Keratinocyte (primary cell): ENCODE measurements at regions not wholly inside any gene's neighbourhood (a gene's known extent, or its start where the extent isn't known, plus 50 kb on each side); places are given as distances from the start of the nearest gene placed in this dataset.
"Not testable (repeated sequence)": the region's sequence is repeated elsewhere in the genome, so short reads cannot be mapped to it uniquely, and the experiment has no call there.

ENCODE experiments used
- DNase-seq: peaks from one replicate; pipeline ENCODE4 v3.0.0-alpha.2; 2011; ENCODE audit warnings: low read depth, missing footprints, low spot score
- FAIRE-seq: peaks from 2 replicates; lab custom pipeline; 2011; peaks lifted over from hg19 to GRCh38; lab: Jason Lieb, UNC
- H2AFZ ChIP-seq: 2 replicates; pipeline ENCODE4 v1.6.0; 2012; ENCODE audit warnings: low read length, control low read depth, inconsistent platforms; ENCODE audit not compliant: control insufficient read depth
- H3K27ac ChIP-seq: 2 replicates; pipeline ENCODE4 v1.5.1; 2011; ENCODE audit warnings: low read length; ENCODE audit not compliant: control insufficient read depth, insufficient read depth
- H3K27me3 ChIP-seq: 3 replicates; pipeline ENCODE4 v1.6.0; 2011; ENCODE audit warnings: low read length; ENCODE audit not compliant: control insufficient read depth, insufficient read depth; ENCODE audit errors: extremely low read depth
- H3K36me3 ChIP-seq, 2 experiments: 2 replicates in 1 of 2; 3 replicates in 1 of 2; pipeline ENCODE4 v1.5.1; 2011; ENCODE audit warnings: low read length in 2 of 2, mild to moderate bottlenecking in 1 of 2; ENCODE audit not compliant: control insufficient read depth in 2 of 2, insufficient read depth in 2 of 2; ENCODE audit errors: extremely low read depth in 1 of 2
- H3K4me1 ChIP-seq: 3 replicates; pipeline ENCODE4 v1.5.1; 2011; ENCODE audit warnings: low read length; ENCODE audit not compliant: control insufficient read depth, insufficient read depth; ENCODE audit errors: extremely low read depth
- H3K4me2 ChIP-seq: 3 replicates; pipeline ENCODE4 v1.6.0; 2011; ENCODE audit warnings: low read depth, low read length; ENCODE audit not compliant: control insufficient read depth, insufficient read depth; ENCODE audit errors: extremely low read depth
- H3K4me3 ChIP-seq, 3 experiments: fragments of 200-600 bp in 1 of 3; sonication (generic) in 1 of 3; 2 replicates in 2 of 3; 3 replicates in 1 of 3; pipeline ENCODE4 v1.5.1; 2011 to 2016; ENCODE audit warnings: low read length in 3 of 3, mild to moderate bottlenecking in 3 of 3, control low read depth in 2 of 3, inconsistent platforms in 1 of 3, low read depth in 1 of 3, mixed read lengths in 1 of 3, mixed run types in 1 of 3, moderate library complexity in 1 of 3; ENCODE audit not compliant: control insufficient read depth in 2 of 3, insufficient read depth in 2 of 3; ENCODE audit errors: extremely low read depth in 1 of 3
- H3K79me2 ChIP-seq: 2 replicates; pipeline ENCODE4 v1.6.0; 2012; ENCODE audit warnings: low read length; ENCODE audit not compliant: control insufficient read depth, insufficient read depth
- H3K9ac ChIP-seq: 3 replicates; pipeline ENCODE4 v1.6.0; 2011; ENCODE audit warnings: low read length; ENCODE audit not compliant: control insufficient read depth, insufficient read depth; ENCODE audit errors: extremely low read depth
- H3K9me1 ChIP-seq: 3 replicates; pipeline ENCODE4 v1.6.0; 2011; ENCODE audit warnings: low read length; ENCODE audit not compliant: control insufficient read depth, insufficient read depth; ENCODE audit errors: extremely low read depth
- H3K9me3 ChIP-seq: 2 replicates; pipeline ENCODE4 v1.5.1; 2012; ENCODE audit warnings: low read depth, low read length; ENCODE audit not compliant: control insufficient read depth
- H4K20me1 ChIP-seq: 3 replicates; pipeline ENCODE4 v1.6.0; 2011; ENCODE audit warnings: low read length; ENCODE audit not compliant: control insufficient read depth, insufficient read depth; ENCODE audit errors: extremely low read depth
- EZH2 ChIP-seq: IDR thresholded peaks from one replicate; pipeline ENCODE4 v1.6.1; 2012; ENCODE audit warnings: inconsistent platforms, mild to moderate bottlenecking, low read length, moderate library complexity
- dilution Hi-C: fragments of 300-500 bp; cut with MboI; formaldehyde crosslinking; loops from one replicate; pipeline ENCODE4 v1.7.0; 2020; ENCODE audit warnings: low sequenced_read_pairs; ENCODE audit not compliant: extremely low pct_ligation_motif_present
- TF ChIP-seq, protein P1 (sequence below), 3 experiments: IDR thresholded peaks in 1 of 3; conservative IDR thresholded peaks in 1 of 3; optimal IDR thresholded peaks in 1 of 3; 2 replicates in 2 of 3; 3 replicates in 1 of 3; pipeline versions ENCODE3 to v1.5.1; 2011; ENCODE audit warnings: low read length in 3 of 3, mild to moderate bottlenecking in 3 of 3, moderate library complexity in 2 of 3, control low read depth in 1 of 3, inconsistent platforms in 1 of 3; ENCODE audit not compliant: insufficient read depth in 2 of 3; ENCODE audit errors: extremely low read depth in 1 of 3

DNA sequence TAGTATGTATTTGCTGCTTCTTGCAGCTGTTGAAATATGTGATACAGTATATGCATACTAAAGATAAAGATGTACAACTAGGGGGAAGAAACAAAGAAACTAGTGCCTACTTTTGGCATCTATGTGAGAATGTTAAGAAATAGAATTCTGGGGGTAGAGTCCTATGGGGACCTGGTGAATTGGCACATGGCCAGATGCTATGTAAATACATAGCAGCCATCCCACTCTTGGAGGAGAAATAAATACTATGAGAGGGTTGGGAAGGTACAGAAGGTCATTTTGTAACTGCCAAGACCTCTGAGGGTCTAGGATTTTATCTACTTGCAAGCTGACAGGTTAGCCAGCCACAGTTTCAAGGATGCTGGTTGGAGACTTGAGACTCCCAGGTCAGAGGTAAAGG, 298.3 kb upstream of the TBL1XR1 start:
- Histone ChIP-seq H3K9ac (no peak overlapping the region), H3K4me1 (peaks cover 13% of the 10 kb centered on the region), H3K27ac (no peak overlapping the region), H3K27me3 (no peaks in the 10 kb centered on the region), H3K4me2 (no peak overlapping the region), H3K36me3 (no peaks in the 10 kb centered on the region), H2AFZ (no peak overlapping the region), H3K4me3 (no peak overlapping the region), H3K79me2 (no peaks in the 10 kb centered on the region), H4K20me1 (no peaks in the 10 kb centered on the region), H3K9me3 (no peaks in the 10 kb centered on the region), H3K9me1 (no peaks in the 10 kb centered on the region)
- no peak for FAIRE-seq
- DNase-seq, result no peak
- TF ChIP-seq, protein P1, sequence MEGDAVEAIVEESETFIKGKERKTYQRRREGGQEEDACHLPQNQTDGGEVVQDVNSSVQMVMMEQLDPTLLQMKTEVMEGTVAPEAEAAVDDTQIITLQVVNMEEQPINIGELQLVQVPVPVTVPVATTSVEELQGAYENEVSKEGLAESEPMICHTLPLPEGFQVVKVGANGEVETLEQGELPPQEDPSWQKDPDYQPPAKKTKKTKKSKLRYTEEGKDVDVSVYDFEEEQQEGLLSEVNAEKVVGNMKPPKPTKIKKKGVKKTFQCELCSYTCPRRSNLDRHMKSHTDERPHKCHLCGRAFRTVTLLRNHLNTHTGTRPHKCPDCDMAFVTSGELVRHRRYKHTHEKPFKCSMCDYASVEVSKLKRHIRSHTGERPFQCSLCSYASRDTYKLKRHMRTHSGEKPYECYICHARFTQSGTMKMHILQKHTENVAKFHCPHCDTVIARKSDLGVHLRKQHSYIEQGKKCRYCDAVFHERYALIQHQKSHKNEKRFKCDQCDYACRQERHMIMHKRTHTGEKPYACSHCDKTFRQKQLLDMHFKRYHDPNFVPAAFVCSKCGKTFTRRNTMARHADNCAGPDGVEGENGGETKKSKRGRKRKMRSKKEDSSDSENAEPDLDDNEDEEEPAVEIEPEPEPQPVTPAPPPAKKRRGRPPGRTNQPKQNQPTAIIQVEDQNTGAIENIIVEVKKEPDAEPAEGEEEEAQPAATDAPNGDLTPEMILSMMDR (optimal IDR thresholded peaks at IDR 0.05 in 1 of 3, IDR thresholded peaks at IDR 0.05 in 1 of 3, conservative IDR thresholded peaks at IDR 0.05 in 1 of 3; ENCODE audit: extremely low read depth in 1 of 3, insufficient read depth in 2 of 3, low read length in 3 of 3), result no peak
- no peak for TF ChIP-seq EZH2
- dilution Hi-C loops, result no loop called here

DNA sequence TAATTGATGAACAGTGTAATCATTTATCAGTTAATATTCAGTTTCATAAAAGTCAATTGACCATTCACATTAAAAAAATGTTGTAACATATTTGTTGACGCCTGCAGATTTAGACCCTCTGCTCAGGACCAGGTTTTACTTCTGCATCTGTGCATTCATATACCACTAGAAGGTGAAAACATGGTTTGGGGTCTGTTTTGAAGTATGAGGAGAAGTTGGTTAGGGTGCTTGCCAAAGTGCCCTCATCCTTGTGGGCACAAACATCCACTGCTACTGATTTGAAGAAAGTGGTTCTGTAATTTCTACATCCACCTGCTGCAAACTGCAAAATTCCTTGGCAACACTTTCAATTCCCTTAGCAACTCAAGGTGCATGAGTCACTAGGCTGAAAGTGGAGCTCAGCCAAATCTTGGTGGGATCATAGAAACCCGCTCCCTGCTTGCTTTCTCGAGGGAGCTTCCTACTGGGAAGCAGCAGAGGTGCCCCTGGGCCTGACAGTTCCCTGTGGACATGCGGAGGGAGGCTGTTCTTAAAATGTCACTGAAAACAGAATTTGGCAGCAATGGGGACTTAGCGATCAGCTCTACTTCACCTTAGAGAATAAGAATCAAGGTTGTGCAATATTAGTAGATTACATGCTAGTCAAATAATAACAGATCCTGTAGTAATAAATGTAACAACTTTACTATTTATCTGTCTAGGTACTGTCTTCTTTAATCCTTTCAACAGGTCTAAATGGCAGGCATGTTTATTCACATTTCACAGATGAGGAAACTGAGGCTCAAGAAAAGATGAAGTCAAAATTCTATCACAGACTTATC, 301.0 kb upstream of the TBL1XR1 start:
- no peak overlapping the region for H3K4me3 ChIP-seq
- no peaks in the 10 kb centered on the region for H4K20me1 ChIP-seq
- no peak overlapping the region for H3K9ac ChIP-seq
- no peaks in the 10 kb centered on the region for H3K27me3 ChIP-seq
- H2AFZ ChIP-seq, result no peak overlapping the region
- no peaks in the 10 kb centered on the region for H3K36me3 ChIP-seq
- FAIRE-seq (peak; percentile 52), DNase-seq (no peak)
- H3K9me1 ChIP-seq, result no peaks in the 10 kb centered on the region
- dilution Hi-C loops, result no loop called here
- peak overlapping the region; percentile 20 for H3K4me2 ChIP-seq
- H3K27ac ChIP-seq, result no peak overlapping the region
- no peak for TF ChIP-seq EZH2
- TF ChIP-seq, protein P1 (optimal IDR thresholded peaks at IDR 0.05 in 1 of 3, IDR thresholded peaks at IDR 0.05 in 1 of 3, conservative IDR thresholded peaks at IDR 0.05 in 1 of 3; ENCODE audit: extremely low read depth in 1 of 3, insufficient read depth in 2 of 3, low read length in 3 of 3), result no peak
- no peaks in the 10 kb centered on the region for H3K9me3 ChIP-seq
- no peaks in the 10 kb centered on the region for H3K79me2 ChIP-seq
- H3K4me1 ChIP-seq, result peaks cover 3% of the 10 kb centered on the region

DNA sequence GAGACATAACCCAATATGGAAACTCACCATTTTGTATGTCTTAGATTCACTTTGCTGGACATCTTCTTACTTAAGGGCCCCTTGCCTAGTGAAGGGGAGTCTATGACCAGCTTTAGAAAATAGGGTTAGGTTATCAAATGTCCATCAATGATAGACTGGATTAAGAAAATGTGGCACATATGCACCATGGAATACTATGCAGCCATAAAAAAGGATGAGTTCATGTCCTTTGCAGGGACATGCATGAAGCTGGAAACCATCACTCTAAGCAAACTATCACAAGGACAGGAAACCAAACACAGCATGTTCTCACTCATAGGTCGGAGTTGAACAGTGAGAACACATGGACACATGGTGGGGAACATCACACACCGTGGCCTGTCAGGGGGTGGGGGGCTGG, 301.8 kb upstream of the TBL1XR1 start:
- H3K4me1 ChIP-seq, H3K27ac ChIP-seq, DNase-seq, H3K79me2 ChIP-seq, H3K9me3 ChIP-seq, H3K9ac ChIP-seq, H4K20me1 ChIP-seq, H3K9me1 ChIP-seq, H3K36me3 ChIP-seq, dilution Hi-C loops, H3K4me2 ChIP-seq, H3K27me3 ChIP-seq, H2AFZ ChIP-seq, H3K4me3 ChIP-seq, FAIRE-seq: not testable (repeated sequence)
